ENCODE measurements at regions not wholly inside any gene's neighbourhood (a gene's known extent, or its start where the extent isn't known, plus 50 kb on each side); places are given as distances from the start of the nearest gene placed in this dataset.

DNA sequence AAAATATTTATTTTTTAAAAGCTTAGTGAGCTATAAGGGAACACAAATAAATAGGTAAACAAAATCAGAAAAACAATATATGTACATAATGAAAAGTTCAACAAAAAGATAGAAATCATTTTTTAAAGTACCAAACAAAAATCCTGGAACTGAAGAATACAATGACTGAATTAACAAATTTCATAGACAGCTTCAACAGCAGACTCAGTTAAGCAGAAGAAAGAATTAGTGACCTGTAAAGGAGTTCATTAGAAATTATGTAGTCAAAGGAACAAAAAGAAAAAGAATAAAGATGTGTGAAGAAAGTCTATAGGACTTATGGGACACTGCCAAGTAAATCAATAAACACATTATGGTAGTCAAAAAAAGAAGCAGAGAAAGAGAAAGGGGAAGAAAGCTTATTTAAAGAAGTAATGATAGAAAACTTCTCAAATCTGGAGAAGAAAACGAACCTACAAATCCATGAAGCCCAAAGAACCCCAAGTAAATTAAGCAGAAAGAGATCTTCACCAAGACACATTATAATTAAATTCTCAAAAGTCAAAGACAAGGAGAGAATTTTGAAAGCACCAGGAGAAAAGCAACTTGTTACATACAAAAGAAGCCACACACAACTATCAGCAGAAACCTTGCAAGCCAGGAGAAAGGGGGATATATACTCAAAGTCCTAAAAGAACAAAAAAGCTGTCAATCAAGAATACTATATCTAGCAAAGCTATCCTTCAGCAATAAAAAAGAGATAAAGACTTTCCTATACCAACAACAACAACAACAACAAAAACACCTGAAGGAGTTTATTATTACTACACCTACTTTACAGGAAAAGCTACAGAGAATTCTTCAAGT lies 338.9 kb downstream of the PTTG2 start:
- no peaks in the 10 kb centered on the region for H3K23me2 ChIP-seq (ENCODE audit: low read depth, low read length)
- no peaks in the 10 kb centered on the region for H3K27me3 ChIP-seq (replicated peaks in 1 of 4; ENCODE audit: control insufficient read depth in 3 of 4, extremely low read depth in 1 of 4, insufficient read depth in 3 of 4, low read length in 3 of 4)
- H3K36me3 ChIP-seq (ENCODE audit: control insufficient read depth in 2 of 4, insufficient read depth in 4 of 4, low read length in 3 of 4): no peaks in the 10 kb centered on the region; a peak in 1 of 8 replicates
- no peak overlapping the region for H3K9ac ChIP-seq (replicated peaks in 1 of 4; ENCODE audit: extremely low read depth in 1 of 4, low read depth in 3 of 4, low read length in 3 of 4)
- TF ChIP-seq POLR2AphosphoS5 (IDR thresholded peaks at IDR 0.05; ENCODE audit: low read depth, low read length): no peak
- no peak for TF ChIP-seq CHD2 (IDR thresholded peaks at IDR 0.05; ENCODE audit: low read length)
- TF ChIP-seq RXRA (IDR thresholded peaks at IDR 0.05; ENCODE audit: insufficient read depth, low read depth, low read length): no peak
- H3K4me2 ChIP-seq (ENCODE audit: insufficient read depth in 1 of 2, low read depth in 2 of 2, low read length in 2 of 2): no peak overlapping the region
- FAIRE-seq (no peak), DNase-seq (ENCODE audit: low read depth in 1 of 2, low spot score in 2 of 2) (no peak)
- no peak overlapping the region for H2BK120ac ChIP-seq (replicated peaks; ENCODE audit: low read depth, low read length)
- no peaks in the 10 kb centered on the region for H3K4me1 ChIP-seq (replicated peaks in 1 of 4; ENCODE audit: control insufficient read depth in 3 of 4, insufficient read depth in 4 of 4, low read length in 3 of 4)
- peaks cover 5 to 9% of the 10 kb centered on the region in 2 experiments; a peak in 3 of 4 replicates for H3K9me3 ChIP-seq (ENCODE audit: insufficient read depth in 2 of 2, low read depth in 1 of 2, low read length in 1 of 2)
- WGBS, 2 experiments (ENCODE audit: extremely low coverage in 1 of 2, insufficient coverage in 1 of 2, insufficient read length in 1 of 2, insufficient replicate concordance in 2 of 2, low coverage in 1 of 2, low lambda C conversion rate in 2 of 2, missing lambda C conversion rate in 1 of 2): 79% methylated on average over 1 of the region's 1 CpG; no CpG with 5 or more reads in 1 of the 2 experiments
- H2BK12ac ChIP-seq (ENCODE audit: low read depth, low read length): no peak overlapping the region
- H2BK15ac ChIP-seq (ENCODE audit: low read length): no peak overlapping the region
- ChIA-PET POLR2A (ENCODE audit: partially characterized antibody) (no interaction called here), CTCF (ENCODE audit: partially characterized antibody) (no interaction called here)
- no peak overlapping the region for H3K18ac ChIP-seq (ENCODE audit: extremely low read depth, low read length)
- no peak overlapping the region for H2AK5ac ChIP-seq (ENCODE audit: low read depth, low read length)
- no peak overlapping the region for H4K8ac ChIP-seq (ENCODE audit: extremely low read depth, insufficient read depth, low read length)
- H2BK20ac ChIP-seq (ENCODE audit: low read length): no peak overlapping the region
- H3K14ac ChIP-seq (ENCODE audit: insufficient read length): no peak overlapping the region
- no peak overlapping the region for H3K56ac ChIP-seq (replicated peaks; ENCODE audit: insufficient read length, low read depth, low read length)
- no peaks in the 10 kb centered on the region for H4K20me1 ChIP-seq (replicated peaks in 1 of 2; ENCODE audit: control insufficient read depth in 1 of 2, insufficient read depth in 2 of 2, low read length in 2 of 2)
- H3K79me1 ChIP-seq (ENCODE audit: low read depth, low read length): no peaks in the 10 kb centered on the region
- no peak overlapping the region for H3K23ac ChIP-seq (ENCODE audit: insufficient read length)
- H4K91ac ChIP-seq (replicated peaks; ENCODE audit: insufficient read length, low read length): no peak overlapping the region
- no peak overlapping the region for H2BK5ac ChIP-seq (ENCODE audit: low read depth, low read length)
- H3K79me2 ChIP-seq (ENCODE audit: control insufficient read depth in 1 of 2, insufficient read depth in 2 of 2, low read length in 2 of 2): no peaks in the 10 kb centered on the region
- no peak overlapping the region for H3K27ac ChIP-seq (ENCODE audit: low read depth, low read length)
- H3K4me3 ChIP-seq (ENCODE audit: extremely low read depth in 1 of 4, insufficient read depth in 2 of 4, low read depth in 3 of 4, low read length in 4 of 4): no peak overlapping the region
- H2AFZ ChIP-seq (ENCODE audit: low read length): no peak overlapping the region
- H4K5ac ChIP-seq (ENCODE audit: insufficient read length, low read depth, low read length): no peak overlapping the region
- no peak overlapping the region for H3K4ac ChIP-seq (replicated peaks; ENCODE audit: insufficient read length, low read depth, low read length)
